ENCODE measurements at regions not wholly inside any gene's neighbourhood (a gene's known extent, or its start where the extent isn't known, plus 50 kb on each side); places are given as distances from the start of the nearest gene placed in this dataset.

GRCh38 chr5:8505196-8505595 is 636.2 kb downstream of the MTRR start:
- 69 to 79% (median 75%) methylated on average over 4 of the region's 4 CpGs for WGBS, 4 donors
- H3K4me1 ChIP-seq, result no peaks in the 10 kb centered on the region
- intact Hi-C loops (cut with DNase I), result loop anchor here in 1 of 10 donors (10.0 kb wide), 1 partner anchor 110 kb away; no protein-coding TSS in a partner anchor
- no peak overlapping the region for H3K27ac ChIP-seq
- H3K36me3 ChIP-seq, result no peaks in the 10 kb centered on the region
- H3K9me3 ChIP-seq, result peaks cover 0 to 4% (median 0%) of the 10 kb centered on the region in 12 donors
- H3K27me3 ChIP-seq, result no peaks in the 10 kb centered on the region
- no peak for TF ChIP-seq CTCF (IDR thresholded peaks at IDR 0.05)
- ATAC-seq (no peak), DNase-seq (no peak)
- H3K4me3 ChIP-seq, result no peak overlapping the region

- DNase-seq (no peak), ATAC-seq (no peak)
- no peaks in the 10 kb centered on the region for H3K4me1 ChIP-seq
- TF ChIP-seq CTCF (IDR thresholded peaks at IDR 0.05), result no peak
- TF ChIP-seq POLR2A (IDR thresholded peaks at IDR 0.05), result no peak
- no peak overlapping the region for H3K4me3 ChIP-seq
- intact Hi-C loops (cut with DNase I), result loop anchor here in 1 of 10 donors (10.0 kb wide), 1 partner anchor 113 kb away; no protein-coding TSS in a partner anchor
- H3K9me3 ChIP-seq, result peaks cover 0 to 6% (median 0%) of the 10 kb centered on the region in 12 donors
- no peak overlapping the region for H3K27ac ChIP-seq
- H3K27me3 ChIP-seq, result no peaks in the 10 kb centered on the region
- no peaks in the 10 kb centered on the region for H3K36me3 ChIP-seq
Measured at GRCh38 chr5:8508231-8508630, 639.3 kb downstream of the MTRR start.

- no peaks in the 10 kb centered on the region for H3K36me3 ChIP-seq
- H3K4me3 ChIP-seq, result no peak overlapping the region
- no peaks in the 10 kb centered on the region for H3K27me3 ChIP-seq
- H3K9me3 ChIP-seq, result peaks cover 0 to 6% (median 0%) of the 10 kb centered on the region in 12 donors
- ATAC-seq (no peak), DNase-seq (no peak)
- no peak overlapping the region for H3K27ac ChIP-seq
- H3K4me1 ChIP-seq, result no peaks in the 10 kb centered on the region
- intact Hi-C loops (cut with DNase I), result no loop called here
- 75 to 83% (median 80%) methylated on average over 4 of the region's 4 CpGs for WGBS, 4 donors
- TF ChIP-seq POLR2A (IDR thresholded peaks at IDR 0.05), result no peak
- no peak for TF ChIP-seq CTCF (IDR thresholded peaks at IDR 0.05)
Measured at GRCh38 chr5:8516356-8516755, 647.4 kb downstream of the MTRR start.

- no peak for ATAC-seq
- Histone ChIP-seq H3K4me3 (no peak overlapping the region), H3K4me1 (no peaks in the 10 kb centered on the region), H3K27me3 (no peaks in the 10 kb centered on the region), H3K36me3 (no peaks in the 10 kb centered on the region), H3K9me3 (peaks cover 0 to 6% (median 0%) of the 10 kb centered on the region in 12 donors), H3K27ac (no peak overlapping the region)
- DNase-seq, result no peak
- TF ChIP-seq CTCF (IDR thresholded peaks at IDR 0.05) (no peak), POLR2A (IDR thresholded peaks at IDR 0.05) (no peak)
- WGBS, 4 donors, result 52 to 66% (median 62%) methylated on average over 5 to 6 of the region's 6 CpGs
- intact Hi-C loops (cut with DNase I), result no loop called here
Measured at GRCh38 chr5:8517456-8517855, 648.5 kb downstream of the MTRR start.

All from heart left ventricle (tissue), 16 donors.